Keratinocyte (primary cell): ENCODE measurements at regions not wholly inside any gene's neighbourhood (a gene's known extent, or its start where the extent isn't known, plus 50 kb on each side); places are given as distances from the start of the nearest gene placed in this dataset.

ENCODE experiments used
- EZH2 ChIP-seq: IDR thresholded peaks from one replicate; pipeline ENCODE4 v1.6.1; 2012; ENCODE audit warnings: inconsistent platforms, mild to moderate bottlenecking, low read length, moderate library complexity
- TF ChIP-seq, protein P1 (sequence below), 3 experiments: IDR thresholded peaks in 1 of 3; conservative IDR thresholded peaks in 1 of 3; optimal IDR thresholded peaks in 1 of 3; 2 replicates in 2 of 3; 3 replicates in 1 of 3; pipeline versions ENCODE3 to v1.5.1; 2011; ENCODE audit warnings: low read length in 3 of 3, mild to moderate bottlenecking in 3 of 3, moderate library complexity in 2 of 3, control low read depth in 1 of 3, inconsistent platforms in 1 of 3; ENCODE audit not compliant: insufficient read depth in 2 of 3; ENCODE audit errors: extremely low read depth in 1 of 3

DNA sequence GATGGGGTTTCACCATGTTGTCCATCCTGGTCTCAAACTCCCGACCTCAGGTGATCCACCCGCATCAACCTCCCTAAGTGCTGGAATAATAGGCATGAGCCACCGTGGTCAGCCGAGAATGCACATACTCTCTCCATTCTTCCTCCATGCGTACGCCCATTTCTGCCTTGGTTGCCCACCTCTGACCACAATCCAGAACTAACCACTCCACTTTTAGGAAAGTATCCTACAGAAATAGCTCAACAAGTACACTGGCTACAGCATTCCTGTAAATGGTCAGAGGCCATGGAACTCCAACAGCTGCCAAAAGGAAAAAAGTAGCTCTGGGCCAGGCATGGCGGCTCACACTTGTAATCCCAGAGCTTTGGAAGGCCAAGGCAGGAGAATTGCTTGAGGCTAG, 60.7 kb downstream of the IRF2BPL start:
- TF ChIP-seq, protein P1, sequence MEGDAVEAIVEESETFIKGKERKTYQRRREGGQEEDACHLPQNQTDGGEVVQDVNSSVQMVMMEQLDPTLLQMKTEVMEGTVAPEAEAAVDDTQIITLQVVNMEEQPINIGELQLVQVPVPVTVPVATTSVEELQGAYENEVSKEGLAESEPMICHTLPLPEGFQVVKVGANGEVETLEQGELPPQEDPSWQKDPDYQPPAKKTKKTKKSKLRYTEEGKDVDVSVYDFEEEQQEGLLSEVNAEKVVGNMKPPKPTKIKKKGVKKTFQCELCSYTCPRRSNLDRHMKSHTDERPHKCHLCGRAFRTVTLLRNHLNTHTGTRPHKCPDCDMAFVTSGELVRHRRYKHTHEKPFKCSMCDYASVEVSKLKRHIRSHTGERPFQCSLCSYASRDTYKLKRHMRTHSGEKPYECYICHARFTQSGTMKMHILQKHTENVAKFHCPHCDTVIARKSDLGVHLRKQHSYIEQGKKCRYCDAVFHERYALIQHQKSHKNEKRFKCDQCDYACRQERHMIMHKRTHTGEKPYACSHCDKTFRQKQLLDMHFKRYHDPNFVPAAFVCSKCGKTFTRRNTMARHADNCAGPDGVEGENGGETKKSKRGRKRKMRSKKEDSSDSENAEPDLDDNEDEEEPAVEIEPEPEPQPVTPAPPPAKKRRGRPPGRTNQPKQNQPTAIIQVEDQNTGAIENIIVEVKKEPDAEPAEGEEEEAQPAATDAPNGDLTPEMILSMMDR (optimal IDR thresholded peaks at IDR 0.05 in 1 of 3, IDR thresholded peaks at IDR 0.05 in 1 of 3, conservative IDR thresholded peaks at IDR 0.05 in 1 of 3; ENCODE audit: extremely low read depth in 1 of 3, insufficient read depth in 2 of 3, low read length in 3 of 3) = no peak
- no peak for TF ChIP-seq EZH2
